AG04450 (cell line): ENCODE measurements at regions not wholly inside any gene's neighbourhood (a gene's known extent, or its start where the extent isn't known, plus 50 kb on each side); places are given as distances from the start of the nearest gene placed in this dataset.
"Not testable (repeated sequence)": the region's sequence is repeated elsewhere in the genome, so short reads cannot be mapped to it uniquely, and the experiment has no call there.

Source experiments
- CTCF ChIA-PET: fragments of 300-600, 350-600 bp; formaldehyde crosslinking; extraction: SDS; loops from one replicate; lab custom pipeline; 2022; ENCODE audit warnings: antibody characterized with exemption, inconsistent platforms; lab: Charles Lee
- POLR2A ChIA-PET: fragments of 350-600 bp; formaldehyde crosslinking; extraction: SDS; loops from one replicate; lab custom pipeline; 2021; ENCODE audit warnings: antibody characterized with exemption, inconsistent platforms; lab: Yijun Ruan, JAX
- DNase-seq: peaks from one replicate; pipeline ENCODE4 v3.0.0-alpha.2; 2011; ENCODE audit warnings: low read depth, low spot score
- H3K27ac ChIP-seq: one replicate; pipeline ENCODE4 v1.5.1; 2012; ENCODE audit warnings: low read depth, low read length, control low read depth
- H3K27me3 ChIP-seq: one replicate; pipeline ENCODE4 v1.6.0; 2012; ENCODE audit warnings: low read length; ENCODE audit not compliant: control insufficient read depth, insufficient read depth
- H3K4me3 ChIP-seq: 2 replicates; pipeline ENCODE4 v1.5.1; 2011; ENCODE audit warnings: mild to moderate bottlenecking, low read depth, low read length, control low read depth
- H3K9me3 ChIP-seq: 2 replicates; pipeline ENCODE4 v1.5.1; 2012; ENCODE audit warnings: low read length; ENCODE audit not compliant: control insufficient read depth, insufficient read depth
- CTCF ChIP-seq: IDR thresholded peaks from 2 replicates; pipeline ENCODE4 v1.5.1; 2011; ENCODE audit warnings: low read depth, low read length, control low read depth, inconsistent platforms

GRCh38 chr10:86586516-86586915, 64.9 kb upstream of the WAPL start:
- Histone ChIP-seq H3K27ac (no peak overlapping the region), H3K9me3 (no peaks in the 10 kb centered on the region), H3K4me3 (no peak overlapping the region), H3K27me3 (peaks cover 3% of the 10 kb centered on the region)
- no peak for TF ChIP-seq CTCF
- no peak for DNase-seq
- ChIA-PET CTCF (interaction anchor here (0.7 to 2.7 kb wide), 5 partner anchors 9 to 188 kb away, joined by 3 to 28 read pairs (median 7); no protein-coding TSS in a partner anchor), POLR2A (no interaction called here)

GRCh38 chr10:86588781-86589180, 65.6 kb upstream of the OPN4 start:
- POLR2A ChIA-PET, DNase-seq, H3K27me3 ChIP-seq, H3K4me3 ChIP-seq, H3K9me3 ChIP-seq, H3K27ac ChIP-seq: not testable (repeated sequence)
- CTCF ChIA-PET, result interaction anchor here (0.6 to 1.2 kb wide), 3 partner anchors 10 to 246 kb away, joined by 3 to 4 read pairs (median 3); no protein-coding TSS in a partner anchor

- Histone ChIP-seq H3K27ac (no peak overlapping the region), H3K9me3 (no peaks in the 10 kb centered on the region), H3K4me3 (no peak overlapping the region), H3K27me3 (peaks cover 6% of the 10 kb centered on the region)
- TF ChIP-seq CTCF, result no peak
- DNase-seq, result no peak
- CTCF ChIA-PET, result no interaction called here
- POLR2A ChIA-PET, result no interaction called here
Measured at GRCh38 chr10:86591436-86591835, 62.9 kb upstream of the OPN4 start.

- Histone ChIP-seq H3K27me3 (peaks cover 6% of the 10 kb centered on the region), H3K9me3 (no peaks in the 10 kb centered on the region), H3K4me3 (no peak overlapping the region), H3K27ac (no peak overlapping the region)
- TF ChIP-seq CTCF, result no peak; the same call in 1 of the 2 replicates
- ChIA-PET CTCF (interaction anchor here (0.9 kb wide), 1 partner anchor 192 kb away, joined by 3 read pairs; no protein-coding TSS in a partner anchor), POLR2A (no interaction called here)
- DNase-seq, result no peak
Measured at GRCh38 chr10:86592413-86592812, 61.9 kb upstream of the OPN4 start.

- Histone ChIP-seq H3K27ac (no peak overlapping the region), H3K27me3 (peaks cover 12% of the 10 kb centered on the region), H3K4me3 (no peak overlapping the region), H3K9me3 (no peaks in the 10 kb centered on the region)
- POLR2A ChIA-PET, result interaction anchor here (0.6 kb wide), 1 partner anchor 53 kb away, joined by 3 read pairs; no protein-coding TSS in a partner anchor
- no peak for TF ChIP-seq CTCF
- DNase-seq, result no peak
- CTCF ChIA-PET, result interaction anchor here (0.7 to 4.3 kb wide), 3 partner anchors 9 to 1125 kb away, joined by 4 to 28 read pairs (median 5); no protein-coding TSS in a partner anchor
Measured at GRCh38 chr10:86594535-86594934, 59.8 kb upstream of the OPN4 start.
